ENCODE measurements at regions not wholly inside any gene's neighbourhood (a gene's known extent, or its start where the extent isn't known, plus 50 kb on each side); places are given as distances from the start of the nearest gene placed in this dataset.

- CTCF ChIA-PET = no interaction called here
- no peak for DNase-seq (ENCODE audit: low read depth, low spot score)
- Histone ChIP-seq H4K20me1 (ENCODE audit: control insufficient read depth, insufficient read depth) (no peaks in the 10 kb centered on the region), H3K27me3 (replicated peaks in 1 of 2; ENCODE audit: control insufficient read depth in 2 of 2, insufficient read depth in 2 of 2, low read length in 1 of 2) (no peaks in the 10 kb centered on the region), H3K4me2 (ENCODE audit: control insufficient read depth, insufficient read depth) (no peak overlapping the region), H2AFZ (ENCODE audit: control insufficient read depth, low read depth, low read length) (no peak overlapping the region), H3K4me1 (ENCODE audit: control insufficient read depth, insufficient read depth, low read length) (no peaks in the 10 kb centered on the region), H3K9ac (ENCODE audit: control insufficient read depth, insufficient read depth, low read length) (no peak overlapping the region), H3K79me2 (ENCODE audit: control insufficient read depth, insufficient read depth, low read length) (no peaks in the 10 kb centered on the region), H3K36me3 (ENCODE audit: control insufficient read depth in 2 of 2, insufficient read depth in 2 of 2, low read length in 1 of 2) (no peaks in the 10 kb centered on the region), H3K9me3 (replicated peaks; ENCODE audit: control insufficient read depth, insufficient read depth, low read length) (no peaks in the 10 kb centered on the region), H3K27ac (ENCODE audit: control insufficient read depth, insufficient read depth) (no peak overlapping the region), H3K4me3 (no peak overlapping the region)
- intact Hi-C loops (cut with micrococcal nuclease; ENCODE audit: unreplicated experiment) = no loop called here
- SMC1A ChIA-PET (ENCODE audit: uncharacterized antibody, unreplicated experiment) = interaction anchor here (0.7 to 1.0 kb wide), 2 partner anchors 18 to 43 kb away, joined by 4 read pairs; no protein-coding TSS in a partner anchor
- POLR2A ChIA-PET = no interaction called here
- no peak for ATAC-seq
- TF ChIP-seq SMARCA5 (IDR thresholded peaks at IDR 0.05) (no peak), PRDM15 (CRISPR knock-in tag; IDR thresholded peaks at IDR 0.05) (no peak), SMAD5 (IDR thresholded peaks at IDR 0.05; ENCODE audit: low read depth) (no peak), LARP7 (IDR thresholded peaks at IDR 0.05) (no peak), FOS (IDR thresholded peaks at IDR 0.05; ENCODE audit: borderline replicate concordance, extremely low read depth, insufficient read length) (no peak), ZBTB40 (IDR thresholded peaks at IDR 0.05; ENCODE audit: borderline replicate concordance) (no peak), NFXL1 (IDR thresholded peaks at IDR 0.05; ENCODE audit: borderline replicate concordance) (no peak)
- in situ Hi-C loops (cut with MboI) = no loop called here
- RAD21 ChIA-PET (ENCODE audit: unreplicated experiment) = no interaction called here
- FAIRE-seq = no peak
- WGBS (ENCODE audit: insufficient coverage, insufficient replicate concordance, low lambda C conversion rate, missing lambda C conversion rate) = 18% methylated on average over 2 of the region's 2 CpGs
- no TSS peak for BruUV-seq (replicated peaks)
These were observed 220.4 kb upstream of the CFAP20DC start for GRCh38 chr3:59270209-59270608.
